Jurkat, Clone E6-1 (cell line): ENCODE measurements at regions not wholly inside any gene's neighbourhood (a gene's known extent, or its start where the extent isn't known, plus 50 kb on each side); places are given as distances from the start of the nearest gene placed in this dataset.

ENCODE experiments used
- DNase-seq: peaks from one replicate; pipeline ENCODE4 v3.0.0-alpha.2; 2011; ENCODE audit warnings: low read depth, low spot score
- H3K4me3 ChIP-seq: 2 replicates; pipeline ENCODE4 v1.5.1; 2011; ENCODE audit warnings: mild to moderate bottlenecking, low read length, control low read depth, moderate library complexity

DNA sequence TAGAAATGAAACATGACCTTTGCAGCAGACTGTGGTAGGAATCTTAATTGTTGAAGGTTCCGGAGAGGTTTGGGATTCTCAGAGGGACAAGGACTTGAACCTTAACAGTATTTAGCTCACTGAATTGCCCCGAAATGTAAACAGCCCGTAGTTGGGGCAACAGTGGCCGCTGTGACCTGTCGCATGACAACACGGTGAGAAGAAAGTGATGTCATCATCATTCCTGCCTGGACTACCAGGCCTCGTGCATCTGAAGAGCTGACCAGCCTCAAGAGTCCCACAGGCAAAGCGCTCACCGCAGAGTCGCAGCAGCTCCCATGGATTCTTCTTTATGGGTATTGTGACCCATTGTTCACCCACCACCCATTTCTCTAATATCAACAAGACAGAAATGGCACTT, 250.6 kb downstream of the KLF6 start:
- no peak overlapping the region for H3K4me3 ChIP-seq
- no peak for DNase-seq

DNA sequence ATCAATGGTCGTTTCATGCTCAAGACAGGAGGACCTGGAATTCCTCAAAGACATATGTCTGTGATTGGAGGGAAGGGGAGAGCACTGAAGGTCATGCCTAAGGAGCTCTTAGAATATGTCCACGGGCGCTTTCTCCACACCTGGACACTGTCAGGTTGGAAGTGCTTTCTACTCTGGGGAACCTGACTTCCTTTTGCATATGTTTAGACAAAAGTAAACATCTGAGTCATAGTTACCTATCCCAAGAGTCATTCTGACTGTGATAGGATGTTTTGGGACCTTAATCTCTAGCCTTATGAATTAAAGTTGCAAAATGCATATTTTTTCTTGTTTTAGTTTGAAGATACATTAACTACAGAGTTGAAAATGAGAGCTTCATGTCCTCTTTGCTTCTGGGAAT, 251.7 kb downstream of the KLF6 start:
- no peak for DNase-seq
- no peak overlapping the region for H3K4me3 ChIP-seq

DNA sequence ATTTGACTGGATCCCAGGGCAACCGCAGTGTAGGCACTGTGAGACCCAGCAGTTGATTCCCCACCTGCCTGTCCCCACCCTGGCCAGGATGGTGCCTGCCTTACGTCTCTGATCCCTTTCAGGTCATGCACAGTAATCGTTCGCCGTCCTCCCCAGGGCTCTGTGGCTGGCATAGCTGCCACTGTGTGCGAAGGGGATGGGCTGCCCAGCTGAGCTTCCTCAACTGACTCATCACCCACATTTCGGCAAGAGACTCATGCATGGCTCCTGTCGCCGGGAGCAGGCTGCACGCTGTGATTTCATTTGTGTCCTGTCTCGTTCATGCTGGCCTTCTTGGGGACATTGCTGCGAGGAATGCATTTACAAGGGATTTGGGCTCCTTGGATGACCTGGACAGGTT, 252.4 kb downstream of the KLF6 start:
- DNase-seq, result no peak
- H3K4me3 ChIP-seq, result no peak overlapping the region

DNA sequence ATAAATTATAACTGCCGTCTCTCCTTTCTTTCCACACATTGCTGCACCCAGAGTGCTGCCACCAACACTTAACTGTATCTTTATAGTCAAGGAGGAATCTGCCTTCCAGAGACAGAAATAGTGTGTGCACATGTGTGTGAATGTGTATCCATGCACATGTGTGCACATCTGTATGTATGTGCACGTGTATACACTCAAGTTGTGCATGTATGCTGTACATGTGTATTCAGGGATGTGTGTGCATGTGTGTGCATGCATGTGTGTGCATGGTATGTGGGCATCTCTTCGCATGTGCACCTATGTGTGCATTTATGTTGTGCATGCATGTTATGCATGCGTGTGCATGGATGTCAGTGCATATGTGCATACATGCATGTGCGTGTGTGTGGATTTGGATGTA, 253.3 kb downstream of the KLF6 start:
- no peak for DNase-seq
- no peak overlapping the region for H3K4me3 ChIP-seq

DNA sequence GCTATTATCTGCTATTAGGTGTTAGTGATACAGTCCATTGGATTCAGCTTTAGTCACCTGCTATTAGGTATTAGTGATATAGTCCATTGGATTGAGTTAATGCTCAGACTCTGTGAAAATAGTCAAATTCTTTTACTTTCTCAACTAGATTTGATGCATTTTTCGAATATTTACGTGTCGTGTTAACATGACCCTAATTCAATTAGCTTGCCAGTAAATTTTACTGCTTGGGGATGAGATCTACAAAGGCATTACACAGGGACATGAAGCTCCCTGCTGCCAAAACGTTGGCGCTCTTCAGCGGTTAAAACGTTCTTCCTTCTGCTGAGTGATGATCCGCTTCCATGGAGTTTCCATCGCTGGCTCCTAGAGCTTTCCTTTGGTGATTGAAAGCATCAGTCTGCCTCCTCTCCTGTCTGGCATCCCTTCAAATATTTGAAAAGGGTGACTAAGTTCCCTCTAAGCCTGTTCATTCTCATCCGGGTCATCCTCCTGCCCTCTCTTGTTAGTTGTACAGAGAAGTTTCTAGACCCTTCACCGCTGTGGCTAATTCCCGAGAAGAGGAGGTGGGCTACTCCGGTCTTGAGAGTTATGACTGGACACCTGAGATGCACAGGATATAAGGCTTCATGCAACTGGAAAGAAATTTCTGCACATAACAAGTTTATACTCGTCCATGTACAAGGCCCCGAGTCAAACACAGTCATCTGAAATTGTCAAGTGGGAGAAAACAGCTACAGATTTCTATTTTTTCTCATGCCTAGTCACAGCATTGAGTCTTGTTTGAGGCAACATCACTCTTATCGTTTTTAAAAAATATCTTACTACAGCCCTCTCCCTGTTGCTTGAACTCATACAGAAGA, 254.0 kb downstream of the KLF6 start:
- DNase-seq, result no peak
- no peak overlapping the region for H3K4me3 ChIP-seq

DNA sequence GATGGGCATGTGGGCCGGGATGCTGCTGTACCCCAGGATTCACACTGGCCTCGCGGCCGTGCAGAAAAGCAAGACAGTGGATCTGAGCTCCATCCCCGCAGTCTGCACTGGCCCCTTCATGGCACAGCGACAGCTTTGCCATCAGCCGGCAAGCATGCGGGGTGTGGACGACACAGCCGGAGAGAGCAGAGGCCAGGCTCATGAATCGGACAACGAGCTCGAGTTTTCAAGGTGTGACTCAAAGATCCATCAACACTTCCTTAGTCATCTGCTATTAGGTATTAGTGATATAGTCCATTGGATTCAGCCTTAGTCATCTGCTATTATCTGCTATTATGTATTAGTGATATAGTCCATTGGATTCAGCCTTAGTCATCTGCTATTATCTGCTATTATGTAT, 254.7 kb downstream of the KLF6 start:
- DNase-seq, result no peak
- H3K4me3 ChIP-seq, result no peak overlapping the region

DNA sequence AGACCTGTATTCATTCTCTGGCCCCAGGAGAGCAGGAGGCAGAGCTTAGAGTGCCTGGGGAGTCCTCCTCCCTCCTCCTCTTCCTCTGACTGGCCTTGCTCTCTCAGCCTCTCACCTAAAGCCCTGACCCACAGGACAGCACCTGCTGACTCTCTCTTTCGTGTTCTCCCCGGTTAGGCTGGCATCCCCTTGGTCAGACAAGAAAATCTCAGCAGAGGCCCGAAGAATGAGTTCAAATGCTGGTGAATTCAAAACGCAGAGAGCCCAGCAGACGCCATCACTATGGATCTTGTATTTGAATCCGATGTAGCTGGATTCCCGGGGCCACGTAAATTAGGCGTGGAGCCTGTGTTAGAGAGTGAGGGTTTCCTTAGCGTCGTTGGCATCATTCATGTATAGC, 255.3 kb downstream of the KLF6 start:
- DNase-seq, result no peak
- no peak overlapping the region for H3K4me3 ChIP-seq

DNA sequence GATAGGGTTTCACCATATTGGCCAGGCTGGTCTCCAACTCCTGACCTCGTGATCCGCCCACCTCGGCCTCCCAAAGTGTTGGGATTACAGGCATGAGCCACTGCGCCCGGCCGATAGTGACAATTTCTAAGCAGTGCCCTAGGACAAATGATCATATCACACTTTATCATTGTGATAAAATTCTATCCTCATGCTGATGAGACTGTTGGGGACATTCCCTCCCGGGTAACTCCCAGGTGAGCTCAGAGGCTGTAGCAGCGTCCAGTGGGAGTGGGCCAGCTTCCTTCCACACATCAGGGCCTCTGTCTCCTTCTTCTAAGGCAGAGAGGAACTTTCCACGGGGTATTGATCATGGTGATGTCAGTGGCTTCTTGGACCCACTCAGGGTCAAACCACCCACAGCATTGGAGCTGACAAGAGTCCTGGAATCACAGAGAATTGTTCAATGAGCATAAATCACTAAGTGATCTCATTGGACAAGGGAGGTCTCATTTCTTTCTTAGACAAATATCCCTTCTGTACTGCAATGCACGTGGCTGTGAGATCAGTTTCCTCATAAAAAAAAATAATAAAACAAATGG, 256.1 kb downstream of the KLF6 start:
- DNase-seq, result no peak
- H3K4me3 ChIP-seq, result no peak overlapping the region

DNA sequence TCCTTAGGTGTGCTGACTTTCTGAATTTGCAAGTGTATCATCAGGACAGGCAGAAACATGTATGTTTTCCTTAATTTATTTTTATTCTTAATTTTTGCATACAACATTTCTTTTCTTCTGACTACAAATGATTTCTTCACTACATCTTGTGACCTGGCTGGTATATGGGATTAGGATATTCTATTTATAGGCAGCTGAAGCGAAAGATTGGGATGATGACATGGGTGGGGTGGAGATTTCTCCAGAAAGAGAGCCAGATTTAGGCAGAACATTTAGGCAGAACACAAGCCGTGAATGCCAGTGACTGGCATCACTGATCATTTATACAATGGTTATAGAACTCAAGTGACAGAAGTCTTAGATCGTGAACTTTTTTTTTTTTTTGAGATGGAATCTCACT, 256.7 kb downstream of the KLF6 start:
- no peak overlapping the region for H3K4me3 ChIP-seq
- DNase-seq, result no peak

DNA sequence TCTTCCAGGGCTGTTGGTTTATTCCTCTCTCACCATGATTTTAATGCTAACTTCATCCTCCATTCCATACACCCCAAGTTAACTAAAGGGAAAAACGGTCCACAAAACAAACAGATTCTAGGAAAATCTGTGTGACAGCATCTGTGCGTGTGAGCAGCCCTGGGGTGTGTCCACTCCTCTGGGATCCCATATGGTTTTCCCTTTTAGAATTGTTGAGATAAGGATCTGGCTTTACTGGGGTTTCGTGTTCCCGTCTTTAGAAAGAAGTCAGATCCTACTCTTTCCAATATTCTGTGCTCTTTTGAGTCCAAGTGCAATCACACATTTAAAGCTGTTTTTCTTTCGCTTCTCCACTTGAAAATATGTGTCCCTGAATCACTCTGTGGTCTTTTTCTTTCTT, 257.1 kb downstream of the KLF6 start:
- DNase-seq, result no peak
- H3K4me3 ChIP-seq, result no peak overlapping the region

DNA sequence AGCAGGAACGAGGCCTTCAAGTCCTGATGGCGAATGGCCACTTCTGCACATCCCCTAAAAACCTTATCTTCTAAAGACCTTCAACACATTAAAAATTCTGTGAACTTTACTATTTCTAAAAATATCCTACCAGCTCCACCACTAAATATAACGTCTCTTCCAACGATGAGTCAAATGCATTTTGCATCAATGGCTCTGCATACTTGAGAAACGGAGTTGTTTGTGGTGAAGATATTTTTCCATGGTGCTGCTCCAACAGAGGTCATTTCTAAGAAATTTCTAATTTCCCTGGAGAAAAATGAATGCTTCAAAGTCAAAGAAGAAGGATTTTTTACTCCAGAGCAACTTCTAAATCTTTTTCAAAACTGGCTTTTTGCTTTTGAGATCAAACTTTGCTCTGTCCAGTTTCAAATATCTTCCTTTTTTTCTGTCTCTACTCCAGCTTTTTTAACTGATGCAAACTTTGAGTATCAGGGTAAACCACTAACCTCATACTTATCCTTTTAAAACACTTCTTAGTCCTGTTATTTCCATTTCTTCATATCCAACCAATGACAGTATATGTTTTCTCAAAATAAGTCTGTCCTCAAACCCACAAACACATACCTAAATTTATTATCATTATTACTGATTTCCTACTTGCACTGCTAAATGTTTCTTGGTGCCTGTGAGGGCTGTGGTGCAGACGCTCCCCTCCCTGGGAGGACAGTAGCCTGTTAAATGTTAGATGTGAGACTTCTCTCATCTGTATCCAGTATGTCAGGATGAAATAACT, 258.1 kb downstream of the KLF6 start:
- DNase-seq, result no peak
- no peak overlapping the region for H3K4me3 ChIP-seq

DNA sequence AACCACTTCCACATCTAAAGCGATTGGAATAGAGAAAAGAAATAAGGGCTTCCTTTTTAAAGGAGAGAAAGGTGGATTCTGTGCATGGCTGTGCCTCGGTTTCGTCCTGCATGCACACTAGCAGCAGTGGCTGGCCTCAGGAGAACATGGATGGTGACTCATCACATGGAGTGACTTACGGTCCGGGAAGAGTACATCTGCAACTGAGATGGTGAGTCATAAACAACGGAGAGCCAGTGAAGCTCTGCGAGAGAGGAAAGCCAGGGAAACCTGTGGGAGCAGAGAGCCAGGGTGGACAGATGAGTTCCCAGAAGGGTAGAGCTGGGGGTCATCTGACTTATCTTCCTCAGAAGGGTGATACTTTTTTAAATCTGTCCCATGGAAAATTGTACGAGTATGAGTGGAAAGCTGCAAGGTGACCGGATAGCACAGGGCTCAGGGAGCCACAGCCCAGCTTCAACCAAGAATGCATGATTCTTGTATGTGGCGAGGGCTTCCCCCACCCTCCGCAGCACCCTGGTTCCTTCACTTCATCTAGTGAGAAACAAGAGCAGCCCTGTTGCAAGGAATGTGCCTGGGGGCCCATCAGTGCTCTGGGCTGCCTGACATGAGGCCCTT, 259.1 kb downstream of the KLF6 start:
- DNase-seq, result no peak
- H3K4me3 ChIP-seq, result no peak overlapping the region

DNA sequence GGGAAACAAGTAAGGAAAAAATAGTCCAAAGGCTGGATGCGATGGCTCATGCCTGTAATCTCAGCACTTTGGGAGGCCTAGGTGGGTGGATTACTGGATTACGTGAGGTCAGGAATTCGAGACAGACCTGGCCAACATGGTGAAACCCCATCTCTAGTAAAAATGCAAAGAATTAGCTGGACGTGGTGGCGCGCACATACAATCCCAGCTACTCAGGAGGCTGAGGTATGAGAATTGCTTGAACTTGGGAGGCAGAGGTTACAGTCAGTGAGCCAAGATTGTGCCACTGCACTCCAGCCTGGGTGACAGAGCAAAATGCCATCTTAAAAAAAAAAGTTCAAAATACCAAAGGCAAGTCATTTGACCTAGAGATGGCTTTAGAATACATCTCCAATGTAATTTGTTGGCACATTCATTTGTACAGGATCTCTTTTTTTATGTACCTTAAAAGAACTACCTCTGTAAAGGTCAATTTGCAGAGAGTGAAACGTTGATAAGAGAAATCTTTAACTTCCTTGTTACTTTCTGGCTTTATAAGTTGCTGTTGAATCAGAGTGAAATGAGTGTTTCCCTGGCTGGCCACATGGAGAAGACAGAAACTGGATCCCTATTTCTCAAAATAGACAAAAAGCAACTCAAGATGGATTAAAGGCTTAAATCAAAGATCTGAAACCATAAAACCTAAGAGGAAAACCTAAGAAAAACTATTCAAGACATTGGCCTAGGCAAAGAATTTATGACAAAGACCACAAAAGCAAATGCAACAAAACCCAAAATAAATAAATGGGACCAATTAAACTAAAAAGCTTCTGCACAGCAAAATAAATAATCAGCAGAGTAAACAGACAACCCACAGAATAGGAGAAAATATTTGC, 260.7 kb downstream of the KLF6 start:
- no peak for DNase-seq
- H3K4me3 ChIP-seq, result no peak overlapping the region

DNA sequence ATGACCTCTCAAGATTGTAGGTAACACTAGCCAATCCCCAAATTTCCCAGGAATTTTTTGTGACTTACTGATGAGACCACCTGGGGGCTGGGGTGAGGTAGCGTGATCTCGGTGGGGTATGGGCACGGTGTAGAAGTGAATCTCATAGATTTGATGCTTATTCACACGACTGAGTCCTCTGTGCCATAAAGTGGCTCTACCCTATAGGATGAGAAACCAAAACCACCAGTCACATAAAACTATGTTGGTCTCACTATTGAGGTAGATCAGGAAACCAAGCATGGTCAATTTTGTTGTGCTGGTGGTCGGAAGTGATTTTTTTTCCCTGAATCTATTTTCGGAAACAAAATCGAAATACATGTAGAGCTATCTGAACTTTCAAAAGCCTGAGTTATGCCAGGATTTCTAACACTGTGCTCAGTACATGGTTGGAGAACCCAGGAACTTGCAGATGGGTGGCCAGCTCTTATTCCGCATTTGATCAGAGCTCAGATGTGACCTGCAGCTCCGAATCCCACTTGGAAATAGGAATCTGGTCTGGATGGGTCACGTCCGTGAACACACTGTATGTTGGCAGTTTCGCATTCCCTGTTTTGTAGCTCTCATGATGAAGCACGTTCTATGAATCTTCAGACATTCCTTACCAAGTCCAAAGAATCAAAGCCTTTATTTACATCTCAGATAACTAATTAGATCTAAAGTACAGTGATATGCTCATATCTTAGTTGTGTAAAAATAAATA, 261.5 kb downstream of the KLF6 start:
- H3K4me3 ChIP-seq, result no peak overlapping the region
- DNase-seq, result no peak

DNA sequence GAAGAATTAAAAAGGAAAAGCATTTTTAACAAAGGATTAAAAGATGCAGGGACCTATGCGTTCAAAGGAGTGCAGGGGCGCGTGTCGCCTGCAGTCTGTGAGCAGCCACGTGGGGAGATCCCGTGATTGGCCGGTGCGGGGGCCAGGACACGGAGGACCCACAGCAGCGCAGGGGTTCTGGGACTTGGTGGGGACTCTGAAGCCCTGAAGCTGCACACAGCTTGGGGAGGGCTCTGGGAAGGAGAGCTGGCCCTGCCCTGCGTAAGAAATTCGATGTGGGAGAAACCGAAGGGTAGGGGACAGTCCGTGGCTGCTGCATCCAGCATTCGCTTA, 268.1 kb downstream of the KLF6 start:
- no peak overlapping the region for H3K4me3 ChIP-seq
- no peak for DNase-seq

DNA sequence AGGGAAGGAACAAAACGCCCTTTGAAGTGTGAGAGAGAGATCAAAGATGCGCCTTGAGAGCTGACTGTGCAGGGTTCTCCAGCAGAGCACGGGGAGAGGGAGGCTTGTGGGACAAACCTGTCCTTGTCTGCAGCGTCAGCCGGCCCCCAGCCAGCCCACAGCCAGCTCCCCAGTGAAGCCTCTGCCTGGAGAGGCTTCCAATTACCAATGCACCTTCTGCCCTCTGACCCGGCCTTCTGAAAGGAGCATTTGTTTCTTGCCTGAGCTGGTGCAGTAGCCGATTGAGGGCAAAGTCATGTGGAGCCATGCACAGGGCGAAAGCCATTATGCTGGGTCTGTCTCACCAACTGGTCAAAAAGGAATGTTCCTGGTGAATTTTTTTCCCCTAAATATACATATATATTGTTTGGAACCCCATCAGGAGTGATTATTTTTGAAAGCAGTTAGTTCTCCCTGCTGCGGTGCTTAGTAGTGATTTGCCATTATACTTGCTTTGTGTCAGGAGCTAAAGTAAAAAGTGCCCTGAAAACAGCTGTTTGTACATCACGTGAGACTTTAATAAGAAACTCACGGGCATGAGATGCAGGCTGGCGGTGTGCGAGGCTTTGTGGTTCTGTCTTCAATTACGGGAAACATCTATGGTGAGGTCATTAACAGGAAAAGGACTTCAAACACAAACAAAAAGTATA, 268.6 kb downstream of the KLF6 start:
- DNase-seq, result no peak
- H3K4me3 ChIP-seq, result no peak overlapping the region

DNA sequence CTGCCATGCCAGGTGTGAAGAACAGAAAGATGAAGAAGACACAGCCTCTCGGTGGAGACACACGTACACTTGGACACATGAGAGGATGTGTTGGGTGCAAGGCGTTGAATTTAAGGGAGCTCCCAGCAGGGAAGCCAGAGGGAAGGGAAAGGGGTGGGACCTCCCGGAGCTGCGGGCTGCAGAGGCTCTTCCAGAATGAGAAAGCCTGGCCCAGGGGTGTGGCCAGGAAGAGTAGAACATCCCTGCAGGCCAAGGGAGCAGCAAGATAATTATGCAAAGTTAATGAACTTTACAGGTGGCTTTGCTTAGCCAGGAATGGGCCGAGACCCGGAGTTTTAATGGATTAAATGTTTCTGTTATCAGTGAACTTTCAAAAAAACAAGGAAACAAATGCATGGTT, 270.3 kb downstream of the KLF6 start:
- DNase-seq, result no peak
- no peak overlapping the region for H3K4me3 ChIP-seq

DNA sequence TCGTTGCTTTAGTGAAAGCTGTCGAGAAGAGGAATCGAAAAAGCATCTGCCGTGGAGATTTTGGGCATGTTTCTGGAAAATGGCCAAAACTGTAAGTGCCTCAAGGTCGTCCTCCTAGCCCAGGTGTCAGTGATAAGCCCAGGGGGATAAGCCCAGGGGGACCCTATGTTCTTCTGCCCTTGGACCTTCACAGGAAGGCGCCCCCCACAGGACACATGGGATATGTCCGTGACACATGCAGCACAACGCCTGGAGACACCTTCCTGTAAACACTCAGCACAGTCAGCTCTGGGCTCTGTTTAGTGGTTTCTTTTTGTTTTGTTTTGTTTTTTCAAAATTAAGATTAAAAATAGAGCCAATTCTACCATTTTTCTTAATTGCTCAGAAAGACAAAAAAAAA, 272.7 kb downstream of the KLF6 start:
- no peak overlapping the region for H3K4me3 ChIP-seq
- no peak for DNase-seq
